Body of pancreas (tissue), 4 donors: ENCODE measurements at regions not wholly inside any gene's neighbourhood (a gene's known extent, or its start where the extent isn't known, plus 50 kb on each side); places are given as distances from the start of the nearest gene placed in this dataset.

ENCODE experiments used
- POLR2A ChIP-seq, 3 donors: fragments of 450-650 bp; IDR thresholded peaks; one replicate each; pipeline ENCODE4 v1.6.1; 2016; ENCODE audit warnings: antibody characterized with exemption in 3 of 3, mild to moderate bottlenecking in 2 of 3
- TF ChIP-seq, protein P1 (sequence below), 7 experiments: fragments of 450-650 bp in 4 of 7; fragments of 200-600 bp in 3 of 7; sonication (generic) in 3 of 7; IDR thresholded peaks; one replicate each; pipeline ENCODE4 v1.5.1; 2016 to 2019; ENCODE audit warnings: antibody characterized with exemption in 7 of 7

- TF ChIP-seq, protein P1, sequence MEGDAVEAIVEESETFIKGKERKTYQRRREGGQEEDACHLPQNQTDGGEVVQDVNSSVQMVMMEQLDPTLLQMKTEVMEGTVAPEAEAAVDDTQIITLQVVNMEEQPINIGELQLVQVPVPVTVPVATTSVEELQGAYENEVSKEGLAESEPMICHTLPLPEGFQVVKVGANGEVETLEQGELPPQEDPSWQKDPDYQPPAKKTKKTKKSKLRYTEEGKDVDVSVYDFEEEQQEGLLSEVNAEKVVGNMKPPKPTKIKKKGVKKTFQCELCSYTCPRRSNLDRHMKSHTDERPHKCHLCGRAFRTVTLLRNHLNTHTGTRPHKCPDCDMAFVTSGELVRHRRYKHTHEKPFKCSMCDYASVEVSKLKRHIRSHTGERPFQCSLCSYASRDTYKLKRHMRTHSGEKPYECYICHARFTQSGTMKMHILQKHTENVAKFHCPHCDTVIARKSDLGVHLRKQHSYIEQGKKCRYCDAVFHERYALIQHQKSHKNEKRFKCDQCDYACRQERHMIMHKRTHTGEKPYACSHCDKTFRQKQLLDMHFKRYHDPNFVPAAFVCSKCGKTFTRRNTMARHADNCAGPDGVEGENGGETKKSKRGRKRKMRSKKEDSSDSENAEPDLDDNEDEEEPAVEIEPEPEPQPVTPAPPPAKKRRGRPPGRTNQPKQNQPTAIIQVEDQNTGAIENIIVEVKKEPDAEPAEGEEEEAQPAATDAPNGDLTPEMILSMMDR (IDR thresholded peaks at IDR 0.05): no peak
- no peak for TF ChIP-seq POLR2A (IDR thresholded peaks at IDR 0.05)
Measured at GRCh38 chr5:93226202-93226735, 354.8 kb downstream of the NR2F1-AS1 start.
